ENCODE measurements at regions not wholly inside any gene's neighbourhood (a gene's known extent, or its start where the extent isn't known, plus 50 kb on each side); places are given as distances from the start of the nearest gene placed in this dataset.

DNA sequence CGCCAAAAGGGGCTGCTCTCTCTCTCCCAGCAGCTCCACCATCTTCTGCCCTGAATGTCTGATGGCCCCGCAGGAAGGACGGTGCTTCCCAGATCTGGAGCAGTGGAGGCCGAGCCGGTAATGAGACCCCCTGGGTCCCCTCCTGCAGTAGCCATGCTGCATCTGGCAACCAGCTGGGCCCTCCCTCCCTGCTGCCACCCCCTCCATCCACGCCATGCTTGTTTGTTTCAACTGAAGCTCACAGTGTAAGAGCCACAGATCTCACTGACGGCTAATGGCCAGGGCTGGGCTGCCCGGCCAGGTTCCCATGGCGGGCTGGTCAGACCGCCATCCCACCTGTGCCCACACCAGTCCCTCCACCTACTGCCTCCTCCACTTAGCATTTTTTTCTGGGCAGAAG is 260.8 kb downstream of the UACA start:
- 93% methylated on average over 10 of the region's 10 CpGs for WGBS (ENCODE audit: low lambda C conversion rate, missing lambda C conversion rate)
- H3K4me1 ChIP-seq (ENCODE audit: insufficient read depth): peaks cover 23% of the 10 kb centered on the region

DNA sequence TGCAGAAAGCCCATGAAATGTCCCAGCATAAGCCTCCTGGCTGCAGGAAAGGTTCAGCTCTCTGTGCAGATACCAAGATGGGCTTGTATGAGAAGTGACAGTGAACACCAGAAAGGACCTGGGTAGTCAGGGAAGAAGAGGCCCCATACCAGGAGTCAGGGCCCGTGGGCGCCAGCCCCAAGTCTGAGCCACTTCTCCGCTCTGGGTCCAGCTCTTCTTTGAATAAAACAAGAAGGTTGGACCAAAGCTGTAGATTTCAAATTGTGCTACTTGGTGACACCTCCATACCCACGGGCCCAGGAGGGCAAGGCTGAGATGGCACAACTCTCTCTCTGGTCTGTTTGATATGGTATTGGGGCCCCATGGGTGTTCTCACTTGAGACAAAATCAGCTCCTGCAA is 261.5 kb downstream of the UACA start:
- no peak for DNase-seq (ENCODE audit: low spot score)
- Histone ChIP-seq H3K36me3 (replicated peaks; ENCODE audit: insufficient read depth, low read depth) (no peaks in the 10 kb centered on the region), H2AFZ (no peak overlapping the region), H3K4me3 (no peak overlapping the region), H3K9me3 (ENCODE audit: low read depth) (no peaks in the 10 kb centered on the region), H3K27me3 (no peaks in the 10 kb centered on the region), H3K9me2 (replicated peaks; ENCODE audit: insufficient read depth) (no peaks in the 10 kb centered on the region), H4K20me1 (ENCODE audit: insufficient read depth, poor library complexity, severe bottlenecking) (no peaks in the 10 kb centered on the region), H3K4me2 (no peak overlapping the region), H3K79me2 (no peaks in the 10 kb centered on the region), H3K27ac (no peak overlapping the region), H3K4me1 (ENCODE audit: insufficient read depth) (peaks cover 20% of the 10 kb centered on the region)
- WGBS (ENCODE audit: low lambda C conversion rate, missing lambda C conversion rate): 95% methylated on average over 4 of the region's 4 CpGs
- TF ChIP-seq EZH2 (IDR thresholded peaks at IDR 0.05; ENCODE audit: borderline replicate concordance): no peak
- TF ChIP-seq, protein P1, sequence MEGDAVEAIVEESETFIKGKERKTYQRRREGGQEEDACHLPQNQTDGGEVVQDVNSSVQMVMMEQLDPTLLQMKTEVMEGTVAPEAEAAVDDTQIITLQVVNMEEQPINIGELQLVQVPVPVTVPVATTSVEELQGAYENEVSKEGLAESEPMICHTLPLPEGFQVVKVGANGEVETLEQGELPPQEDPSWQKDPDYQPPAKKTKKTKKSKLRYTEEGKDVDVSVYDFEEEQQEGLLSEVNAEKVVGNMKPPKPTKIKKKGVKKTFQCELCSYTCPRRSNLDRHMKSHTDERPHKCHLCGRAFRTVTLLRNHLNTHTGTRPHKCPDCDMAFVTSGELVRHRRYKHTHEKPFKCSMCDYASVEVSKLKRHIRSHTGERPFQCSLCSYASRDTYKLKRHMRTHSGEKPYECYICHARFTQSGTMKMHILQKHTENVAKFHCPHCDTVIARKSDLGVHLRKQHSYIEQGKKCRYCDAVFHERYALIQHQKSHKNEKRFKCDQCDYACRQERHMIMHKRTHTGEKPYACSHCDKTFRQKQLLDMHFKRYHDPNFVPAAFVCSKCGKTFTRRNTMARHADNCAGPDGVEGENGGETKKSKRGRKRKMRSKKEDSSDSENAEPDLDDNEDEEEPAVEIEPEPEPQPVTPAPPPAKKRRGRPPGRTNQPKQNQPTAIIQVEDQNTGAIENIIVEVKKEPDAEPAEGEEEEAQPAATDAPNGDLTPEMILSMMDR (IDR thresholded peaks at IDR 0.05; ENCODE audit: poor library complexity): no peak
- no peak for TF ChIP-seq EZH2phosphoT487 (IDR thresholded peaks at IDR 0.05; ENCODE audit: low read depth, severe bottlenecking, unreplicated experiment)

More for the DNA sequence above, 260.8 kb downstream of the UACA start:
- no peaks in the 10 kb centered on the region for H3K36me3 ChIP-seq (replicated peaks; ENCODE audit: insufficient read depth, low read depth)
- no peak overlapping the region for H3K4me3 ChIP-seq
- no peaks in the 10 kb centered on the region for H4K20me1 ChIP-seq (ENCODE audit: insufficient read depth, poor library complexity, severe bottlenecking)
- H3K4me2 ChIP-seq: no peak overlapping the region
- TF ChIP-seq EZH2 (IDR thresholded peaks at IDR 0.05; ENCODE audit: borderline replicate concordance) (no peak), EZH2phosphoT487 (IDR thresholded peaks at IDR 0.05; ENCODE audit: low read depth, severe bottlenecking, unreplicated experiment) (no peak)
- TF ChIP-seq, protein P1 (IDR thresholded peaks at IDR 0.05; ENCODE audit: poor library complexity): no peak
- no peak overlapping the region for H3K27ac ChIP-seq
- H3K79me2 ChIP-seq: no peaks in the 10 kb centered on the region
- no peaks in the 10 kb centered on the region for H3K27me3 ChIP-seq
- DNase-seq (ENCODE audit: low spot score): no peak
- no peak overlapping the region for H2AFZ ChIP-seq
- H3K9me2 ChIP-seq (replicated peaks; ENCODE audit: insufficient read depth): no peaks in the 10 kb centered on the region
- no peaks in the 10 kb centered on the region for H3K9me3 ChIP-seq (ENCODE audit: low read depth)

DNA sequence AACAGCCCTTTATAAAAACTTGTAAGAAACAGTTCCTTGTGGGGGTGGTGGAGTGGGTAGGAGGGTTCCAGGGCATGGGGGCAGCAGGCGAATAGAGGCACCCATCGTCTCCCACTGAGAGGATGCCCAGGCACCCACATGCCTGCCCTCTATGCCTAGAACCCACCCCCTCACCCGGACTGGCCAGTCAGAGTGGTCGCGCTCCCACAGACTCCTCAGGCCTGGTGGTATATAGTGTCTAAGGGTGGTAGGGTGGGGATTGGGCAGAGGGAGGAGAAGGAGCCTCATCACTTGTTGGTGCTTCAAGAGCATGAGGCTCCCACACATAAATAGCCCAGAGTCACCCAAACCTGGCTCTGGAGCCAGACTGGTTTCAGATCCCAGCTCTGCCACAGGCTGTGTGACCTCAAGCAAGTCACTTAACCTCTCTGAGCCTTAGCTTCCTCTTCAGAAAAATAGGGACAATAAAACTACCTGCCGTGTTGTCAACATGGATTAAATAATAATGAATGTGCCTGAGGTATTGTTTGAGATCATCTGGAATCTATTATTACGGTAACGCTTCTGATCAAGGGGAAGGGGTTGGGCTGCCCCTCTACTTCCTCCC is 262.1 kb downstream of the UACA start:
- Histone ChIP-seq H3K27ac (no peak overlapping the region), H3K4me3 (no peak overlapping the region)
- TF ChIP-seq EZH2phosphoT487 (IDR thresholded peaks at IDR 0.05; ENCODE audit: low read depth, severe bottlenecking, unreplicated experiment) (no peak), EZH2 (IDR thresholded peaks at IDR 0.05; ENCODE audit: borderline replicate concordance) (no peak)
- TF ChIP-seq, protein P1 (IDR thresholded peaks at IDR 0.05; ENCODE audit: poor library complexity): no peak

More for the DNA sequence above, 262.1 kb downstream of the UACA start:
- H3K79me2 ChIP-seq: no peaks in the 10 kb centered on the region
- no peak overlapping the region for H2AFZ ChIP-seq
- H3K9me2 ChIP-seq (replicated peaks; ENCODE audit: insufficient read depth): no peaks in the 10 kb centered on the region
- no peaks in the 10 kb centered on the region for H3K36me3 ChIP-seq (replicated peaks; ENCODE audit: insufficient read depth, low read depth)
- peaks cover 19% of the 10 kb centered on the region for H3K4me1 ChIP-seq (ENCODE audit: insufficient read depth)
- no peaks in the 10 kb centered on the region for H3K27me3 ChIP-seq
- H4K20me1 ChIP-seq (ENCODE audit: insufficient read depth, poor library complexity, severe bottlenecking): no peaks in the 10 kb centered on the region
- WGBS (ENCODE audit: low lambda C conversion rate, missing lambda C conversion rate): 89% methylated on average over 8 of the region's 8 CpGs
- H3K9me3 ChIP-seq (ENCODE audit: low read depth): no peaks in the 10 kb centered on the region
- no peak overlapping the region for H3K4me2 ChIP-seq
- no peak for DNase-seq (ENCODE audit: low spot score)

All from hepatocyte (in vitro differentiated cells).